Smooth muscle cell of the brain vasculature (primary cell): ENCODE measurements at regions not wholly inside any gene's neighbourhood (a gene's known extent, or its start where the extent isn't known, plus 50 kb on each side); places are given as distances from the start of the nearest gene placed in this dataset.
A peak's percentile ranks its signal among the peaks of the same experiment; 100 is the strongest.
"Not testable (repeated sequence)": the region's sequence is repeated elsewhere in the genome, so short reads cannot be mapped to it uniquely, and the experiment has no call there.

Source experiments
- DNase-seq: peaks from one replicate; pipeline ENCODE4 v3.0.0-alpha.2; 2012; ENCODE audit warnings: low read depth, low spot score

GRCh38 chr14:100419856-100420255, 96.7 kb downstream of the SLC25A47 start:
- no peak for DNase-seq

- DNase-seq, result peak; percentile 39
These were observed 98.8 kb downstream of the SLC25A47 start for GRCh38 chr14:100421756-100422470.

- peak; percentile 86 for DNase-seq
These were observed 99.6 kb downstream of the SLC25A47 start for GRCh38 chr14:100422556-100423316.

GRCh38 chr14:100423317-100424010, 100.3 kb downstream of the SLC25A47 start:
- no peak for DNase-seq

- no peak for DNase-seq
These were observed 101.6 kb downstream of the SLC25A47 start for GRCh38 chr14:100424504-100425428.

GRCh38 chr14:100425429-100425827, 102.3 kb downstream of the SLC25A47 start:
- DNase-seq, result no peak

GRCh38 chr14:100426314-100426713, 103.2 kb downstream of the SLC25A47 start:
- no peak for DNase-seq

GRCh38 chr14:100427166-100427565, 104.0 kb downstream of the SLC25A47 start:
- DNase-seq, result no peak

- DNase-seq, result no peak
These were observed 105.6 kb downstream of the SLC25A47 start for GRCh38 chr14:100428727-100429126.

GRCh38 chr14:100429537-100429936, 106.4 kb downstream of the SLC25A47 start:
- DNase-seq, result no peak

- DNase-seq, result no peak
These were observed 107.4 kb downstream of the SLC25A47 start for GRCh38 chr14:100430571-100430970.

- not testable (repeated sequence) for DNase-seq
These were observed 108.3 kb downstream of the SLC25A47 start for GRCh38 chr14:100431461-100431860.

GRCh38 chr14:100432652-100433427, 109.7 kb downstream of the SLC25A47 start:
- no peak for DNase-seq

GRCh38 chr14:100433428-100433814, 110.3 kb downstream of the SLC25A47 start:
- DNase-seq, result no peak

GRCh38 chr14:100434033-100434601, 111.0 kb downstream of the SLC25A47 start:
- DNase-seq, result no peak

GRCh38 chr14:100434911-100435438, 111.8 kb downstream of the SLC25A47 start:
- no peak for DNase-seq

- DNase-seq, result no peak
These were observed 112.3 kb downstream of the SLC25A47 start for GRCh38 chr14:100435459-100435858.

- DNase-seq, result no peak
These were observed 113.7 kb downstream of the SLC25A47 start for GRCh38 chr14:100436745-100437406.

GRCh38 chr14:100438271-100438670, 115.1 kb downstream of the SLC25A47 start:
- no peak for DNase-seq
